Fibroblast of mammary gland (primary cell): ENCODE measurements at regions not wholly inside any gene's neighbourhood (a gene's known extent, or its start where the extent isn't known, plus 50 kb on each side); places are given as distances from the start of the nearest gene placed in this dataset.

ENCODE experiments used
- DNase-seq: peaks from one replicate; pipeline ENCODE4 v3.0.0-alpha.2; 2010; ENCODE audit warnings: low read depth
- H3K4me3 ChIP-seq: 2 replicates; pipeline ENCODE4 v1.5.1; 2011; ENCODE audit warnings: low read depth, mild to moderate bottlenecking, low read length, moderate library complexity; ENCODE audit not compliant: control insufficient read depth
- CTCF ChIP-seq: conservative IDR thresholded peaks from 2 replicates; pipeline ENCODE4 v1.5.1; 2011; ENCODE audit warnings: low read depth, low read length, inconsistent platforms; ENCODE audit not compliant: control insufficient read depth, insufficient read depth

GRCh38 chr10:128263891-128264688 lies 137.9 kb upstream of the MKI67 start:
- peak; percentile 57 for TF ChIP-seq CTCF
- H3K4me3 ChIP-seq, result no peak overlapping the region
- peak; percentile 51 for DNase-seq

GRCh38 chr10:128265596-128265995 lies 139.4 kb upstream of the MKI67 start:
- no peak for DNase-seq

GRCh38 chr10:128267581-128267980 lies 141.4 kb upstream of the MKI67 start:
- no peak for TF ChIP-seq CTCF
- DNase-seq, result no peak
- H3K4me3 ChIP-seq, result no peak overlapping the region

More at GRCh38 chr10:128265596-128265995, 139.4 kb upstream of the MKI67 start:
- TF ChIP-seq CTCF, result no peak
- no peak overlapping the region for H3K4me3 ChIP-seq

GRCh38 chr10:128268015-128268722 lies 141.9 kb upstream of the MKI67 start:
- H3K4me3 ChIP-seq, result no peak overlapping the region
- DNase-seq, result peak; percentile 5
- peak; percentile 34 for TF ChIP-seq CTCF

- TF ChIP-seq CTCF, result no peak
- DNase-seq, result peak; percentile 58
- H3K4me3 ChIP-seq, result no peak overlapping the region
Observed at GRCh38 chr10:128274938-128275337, 148.7 kb upstream of the MKI67 start.

GRCh38 chr10:128275388-128276177 lies 149.4 kb upstream of the MKI67 start:
- no peak for TF ChIP-seq CTCF
- H3K4me3 ChIP-seq, result no peak overlapping the region
- DNase-seq, result no peak
